SKM-1 treated with dmso at 0.1 percent for 144 hours (cell line): ENCODE measurements at regions not wholly inside any gene's neighbourhood (a gene's known extent, or its start where the extent isn't known, plus 50 kb on each side); places are given as distances from the start of the nearest gene placed in this dataset.
"Not testable (repeated sequence)": the region's sequence is repeated elsewhere in the genome, so short reads cannot be mapped to it uniquely, and the experiment has no call there.

ENCODE experiments used
- DNase-seq: peaks from one replicate; lab custom pipeline; 2025; ENCODE audit not compliant: unreplicated experiment; lab: John Stamatoyannopoulos, UW

DNA sequence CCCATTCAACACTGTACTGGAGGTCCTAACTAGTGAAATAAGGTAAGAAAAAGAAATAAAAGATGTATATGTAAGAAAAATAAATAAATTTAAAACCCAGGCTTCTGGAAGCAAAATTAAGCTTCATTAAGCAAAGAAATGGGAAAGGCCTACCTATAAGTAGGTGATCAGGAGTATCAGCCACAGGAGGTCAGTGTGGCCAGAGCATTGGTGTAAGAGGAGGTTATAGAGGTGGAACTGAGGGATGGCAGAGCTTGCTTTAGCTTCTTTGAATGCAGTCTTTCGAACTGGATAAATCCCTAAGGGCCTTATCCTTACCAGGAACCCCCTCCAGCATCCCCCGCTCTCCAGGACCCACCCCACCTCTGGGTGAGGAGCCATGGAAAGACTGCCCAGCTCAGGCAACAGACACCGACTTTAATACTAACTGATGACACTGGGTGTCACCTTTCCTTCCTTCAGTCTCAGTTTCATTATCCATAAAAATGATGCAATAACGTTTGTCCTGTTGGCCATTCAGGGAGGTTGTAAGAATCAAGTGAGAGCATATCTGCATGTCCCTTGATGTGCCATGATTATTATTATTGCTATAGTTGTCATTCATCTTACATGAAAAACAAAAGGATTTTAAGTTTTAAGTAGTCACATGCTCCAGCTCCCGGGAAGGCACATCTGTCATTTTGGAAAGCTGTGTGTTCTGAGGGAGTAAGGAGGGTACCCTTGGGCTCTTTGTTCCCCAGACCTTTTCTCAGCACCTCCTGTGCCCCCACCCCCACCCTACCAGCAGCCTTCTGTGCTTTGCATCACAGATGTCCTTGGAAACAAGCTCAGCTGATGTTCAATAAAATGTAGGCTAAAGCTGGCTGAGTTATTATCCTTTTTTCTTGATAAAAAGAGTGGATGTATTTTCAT is 50.8 kb upstream of the CTNNA1 start:
- no peak for DNase-seq

DNA sequence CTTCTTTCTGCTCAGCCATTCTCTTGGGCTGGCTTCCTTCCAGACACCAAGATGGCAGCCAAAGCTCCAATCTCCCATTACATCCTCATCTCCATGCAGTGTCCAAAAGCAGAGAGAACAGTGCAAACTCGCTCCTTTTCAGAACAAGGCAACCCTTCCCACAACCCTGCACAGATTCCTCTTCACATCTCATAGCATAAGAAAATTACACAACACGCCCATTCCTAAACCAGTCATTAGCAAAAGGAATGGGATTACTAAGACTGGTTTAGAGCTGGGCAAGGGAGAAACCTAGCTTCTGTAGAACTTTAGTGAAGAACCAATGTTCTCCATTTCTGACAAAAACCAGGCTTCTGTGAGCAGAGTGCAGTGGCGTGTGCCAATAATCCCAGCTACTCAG is 51.5 kb upstream of the CTNNA1 start:
- no peak for DNase-seq

DNA sequence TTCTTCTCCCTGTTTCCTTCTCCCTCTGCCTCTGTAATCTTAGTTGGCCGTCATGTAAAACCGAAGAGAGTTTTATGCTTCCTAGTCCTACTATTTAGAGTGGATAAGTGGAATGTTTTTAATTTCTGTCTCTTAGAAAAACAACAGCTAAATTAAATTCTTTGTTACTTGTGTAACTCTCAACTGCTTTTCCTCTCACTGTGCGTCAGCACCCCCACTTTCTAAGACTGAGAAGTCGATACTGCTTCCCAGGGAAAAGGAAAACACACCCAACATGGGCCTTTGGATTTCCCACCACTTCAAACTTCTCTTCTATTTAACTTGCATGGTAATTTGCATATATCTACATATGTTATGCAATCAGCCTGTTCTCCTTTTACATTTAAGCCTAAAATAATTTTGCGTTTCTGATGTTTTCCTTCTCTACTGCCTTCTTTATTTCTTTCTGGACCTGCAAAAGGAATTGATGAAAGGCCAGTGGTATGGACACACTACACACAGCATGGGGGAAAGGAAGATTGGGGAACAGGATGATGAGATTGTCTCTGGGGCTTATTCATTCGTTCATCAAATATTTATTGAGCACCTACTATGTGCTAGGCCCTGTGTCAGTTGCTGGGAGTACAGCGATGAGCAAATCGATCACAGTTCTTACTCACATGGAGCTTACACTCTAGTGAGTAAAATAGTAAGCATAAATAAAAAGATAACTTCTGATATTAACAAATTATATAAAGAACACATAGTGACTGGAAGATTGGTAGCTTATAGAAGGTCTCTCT is 52.5 kb upstream of the CTNNA1 start:
- no peak for DNase-seq

DNA sequence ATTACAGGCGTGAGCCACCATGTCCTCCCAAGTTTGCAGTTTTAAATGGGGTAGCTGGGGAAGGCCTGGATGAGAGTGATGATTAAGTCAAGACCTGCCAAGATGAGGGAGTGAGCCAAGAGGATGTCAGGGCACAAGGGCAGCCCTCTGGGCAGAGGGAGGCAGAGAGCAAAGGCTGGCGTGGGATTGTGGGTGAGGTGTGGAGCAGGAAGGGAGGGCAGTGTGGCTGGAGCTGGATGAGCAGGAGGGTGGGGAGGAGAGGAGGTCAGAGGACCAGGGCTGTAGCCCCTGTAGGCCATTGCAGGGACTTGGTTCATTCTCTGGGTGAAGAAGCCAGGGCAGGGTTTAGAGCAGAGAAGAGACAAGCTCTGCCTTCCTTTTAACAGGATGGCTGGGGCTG is 53.7 kb upstream of the CTNNA1 start:
- no peak for DNase-seq

DNA sequence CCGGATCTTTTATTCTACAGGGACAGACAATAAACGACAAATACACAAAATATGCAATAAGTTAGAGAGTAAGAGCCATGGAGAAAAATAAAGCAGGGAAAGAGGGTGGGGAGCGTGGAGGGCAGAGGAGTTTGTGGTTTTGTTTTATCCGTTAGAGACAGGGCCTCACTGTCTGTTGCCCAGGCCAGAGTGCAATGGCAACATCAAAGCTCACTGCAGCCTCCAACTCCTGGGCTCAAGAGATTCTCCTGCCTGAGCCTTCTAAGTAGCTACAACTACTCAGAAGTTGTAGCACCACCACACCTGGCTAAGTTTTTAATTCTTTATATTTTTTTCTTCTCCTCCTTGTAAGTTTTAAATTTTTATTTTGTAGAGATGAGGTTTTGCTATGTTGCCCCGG is 54.5 kb upstream of the CTNNA1 start:
- DNase-seq = no peak

DNA sequence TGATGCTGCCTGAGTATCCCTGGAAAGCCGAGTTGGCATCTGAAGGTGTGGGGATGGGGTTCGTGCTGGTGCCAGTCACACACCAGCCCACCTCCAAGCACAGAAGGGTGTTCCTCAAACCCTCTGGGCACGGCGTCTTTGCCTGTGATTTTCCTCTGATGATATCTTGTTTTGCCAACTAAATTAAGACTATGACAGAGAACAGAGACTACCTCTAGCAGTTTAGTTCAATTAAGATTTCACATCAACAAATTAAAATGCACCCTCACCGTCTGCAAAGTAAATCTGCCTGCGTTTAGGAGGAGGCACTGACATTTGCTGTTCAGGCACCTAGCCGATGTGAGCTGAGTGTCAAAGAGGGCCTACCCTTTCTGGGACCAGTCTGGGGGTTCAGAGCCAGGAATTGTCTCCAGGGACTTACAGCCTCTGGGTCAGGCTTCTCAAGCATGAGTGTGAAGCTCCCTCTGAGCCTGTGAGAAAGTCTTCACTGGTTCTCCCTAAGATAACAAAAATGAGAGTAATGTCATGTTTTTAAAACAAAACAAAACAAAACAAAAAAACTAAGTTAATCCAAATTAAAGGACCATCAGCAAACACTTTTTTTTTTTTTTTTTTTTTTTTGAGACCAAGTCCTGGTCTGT is 55.4 kb upstream of the CTNNA1 start:
- no peak for DNase-seq

DNA sequence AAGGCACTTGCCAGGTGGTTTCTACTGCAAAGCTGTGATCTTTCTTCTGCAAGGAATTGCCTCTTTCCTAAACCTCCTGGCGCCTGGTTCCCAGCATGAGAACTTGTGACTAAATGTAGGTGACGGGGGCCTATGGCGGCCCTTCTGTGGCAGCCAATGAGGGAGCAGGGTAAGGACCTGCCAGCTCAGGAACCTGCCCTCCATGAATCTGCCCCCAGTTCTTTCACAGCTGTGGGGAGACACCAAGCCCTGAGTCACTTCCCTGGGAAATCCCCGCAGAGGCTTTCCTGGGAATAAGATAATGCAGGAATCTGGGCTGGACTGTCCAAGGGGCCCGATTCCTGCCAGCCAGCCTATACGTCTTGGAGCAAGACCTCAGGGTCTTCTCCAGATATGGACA is 56.7 kb upstream of the CTNNA1 start:
- no peak for DNase-seq

DNA sequence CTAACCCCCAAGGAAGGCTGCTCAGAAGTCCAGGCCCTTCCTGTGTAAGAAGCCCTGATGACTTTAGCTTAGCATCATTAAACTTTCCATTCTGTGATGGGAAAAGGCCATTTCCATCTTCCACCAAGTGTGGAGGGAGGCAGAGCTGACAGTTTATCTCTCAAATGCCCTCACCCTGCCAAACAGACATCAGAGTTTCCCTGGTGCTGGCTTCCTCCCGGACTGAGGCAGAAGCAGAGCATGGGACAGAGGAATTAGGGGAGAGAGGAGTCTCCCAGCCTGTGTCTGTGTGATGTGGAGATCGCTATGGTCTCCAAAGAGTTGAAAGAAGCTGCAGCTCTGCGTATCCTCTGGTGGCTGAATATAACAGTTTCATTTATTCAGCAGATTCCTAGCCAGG is 57.4 kb upstream of the CTNNA1 start:
- DNase-seq = no peak

DNA sequence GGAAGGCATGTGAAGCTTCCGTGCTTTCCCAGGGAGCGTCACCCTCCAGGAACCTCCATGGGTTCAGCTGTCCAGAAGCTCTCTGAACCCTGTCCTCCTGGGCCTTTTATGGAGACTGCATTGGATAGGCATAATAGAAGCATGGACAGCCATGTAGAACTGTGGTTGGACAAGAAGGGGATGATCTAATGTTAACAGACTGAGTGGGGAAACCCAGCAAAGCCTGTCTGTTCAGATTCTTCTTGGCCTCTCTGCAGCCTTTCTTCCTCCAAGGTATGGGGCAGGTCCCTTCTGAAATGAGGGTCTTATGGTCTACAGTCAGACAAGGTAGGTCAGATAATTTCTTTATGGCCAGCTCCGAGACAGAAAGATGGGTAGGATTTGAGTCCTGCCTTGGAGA is 59.1 kb upstream of the CTNNA1 start:
- no peak for DNase-seq

DNA sequence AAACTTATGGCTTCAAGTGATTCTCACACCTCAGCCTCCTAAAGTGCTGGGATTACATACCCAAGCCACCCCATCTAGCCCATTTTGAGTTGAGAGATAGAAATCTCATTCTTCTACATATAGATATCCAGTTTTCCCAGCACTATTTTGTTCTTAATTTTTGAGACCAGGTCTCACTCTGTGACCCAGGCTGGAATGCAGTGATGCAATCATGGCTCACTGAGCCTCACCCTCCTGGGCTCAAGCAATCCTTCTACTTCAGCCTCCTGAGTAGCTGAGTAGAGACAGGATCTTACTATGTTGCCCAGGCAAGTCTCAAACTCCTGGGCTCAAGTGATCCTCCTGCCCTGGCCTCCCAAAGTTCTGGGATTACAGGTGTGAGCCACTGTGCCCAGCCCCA is 60.9 kb upstream of the CTNNA1 start:
- DNase-seq = no peak

DNA sequence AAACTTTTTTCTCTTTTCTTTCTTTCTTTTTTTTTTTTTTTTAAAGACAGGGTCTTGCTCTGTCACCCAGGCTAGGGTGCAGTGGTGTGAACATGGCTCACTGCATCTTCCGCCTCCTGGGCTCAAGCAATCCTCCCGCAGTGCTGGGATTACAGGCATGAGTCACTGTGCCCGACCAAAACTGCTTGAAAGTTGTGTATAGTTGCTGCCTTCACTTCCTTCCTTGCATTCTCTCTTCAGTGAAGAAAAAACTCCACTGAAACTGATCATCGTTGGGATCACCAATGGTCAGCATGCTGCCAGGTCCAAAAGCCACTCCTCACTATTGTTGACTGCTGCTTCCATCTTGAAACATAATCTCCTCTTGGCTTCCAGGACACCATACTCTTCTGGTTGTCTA is 66.6 kb upstream of the CTNNA1 start:
- no peak for DNase-seq

DNA sequence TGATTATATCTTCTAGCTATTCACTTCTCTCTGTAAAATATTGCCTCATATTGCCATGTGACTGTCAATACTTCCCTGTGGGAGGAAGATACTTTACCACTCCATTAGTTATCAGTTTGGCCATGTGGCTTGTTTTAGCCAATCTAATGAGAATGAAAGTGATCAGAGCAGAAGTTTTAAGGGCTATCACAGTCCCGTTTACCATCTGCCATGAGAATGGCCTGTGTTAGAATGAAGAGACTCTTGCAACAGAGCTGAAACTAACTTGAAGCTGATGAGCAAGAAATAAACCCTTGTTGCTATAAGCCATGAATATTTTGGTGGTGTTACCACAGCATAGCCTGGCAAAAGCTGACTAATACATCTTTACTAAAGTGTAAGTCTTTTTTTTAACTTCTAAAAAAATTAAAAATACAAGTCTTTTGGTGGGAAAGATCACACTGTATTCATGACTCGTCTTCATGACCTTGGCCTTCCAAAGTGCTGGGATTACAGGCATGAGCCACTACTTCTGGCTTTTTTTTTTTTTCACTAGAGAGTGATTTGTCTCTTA is 68.0 kb upstream of the CTNNA1 start:
- DNase-seq = no peak

DNA sequence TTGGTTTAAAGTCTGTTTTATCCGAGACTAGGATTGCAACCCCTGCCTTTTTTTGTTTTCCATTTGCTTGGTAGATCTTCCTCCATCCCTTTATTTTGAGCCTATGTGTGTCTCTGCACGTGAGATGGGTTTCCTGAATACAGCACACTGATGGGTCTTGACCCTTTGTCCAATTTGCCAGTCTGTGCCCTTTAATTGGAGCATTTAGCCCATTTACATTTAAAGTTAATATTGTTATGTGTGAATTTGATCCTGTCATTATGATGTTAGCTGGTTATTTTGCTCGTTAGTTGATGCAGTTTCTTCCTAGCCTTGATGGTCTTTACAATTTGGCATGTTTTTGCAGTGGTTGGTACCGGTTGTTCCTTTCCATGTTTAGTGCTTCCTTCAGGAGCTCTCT is 70.8 kb upstream of the CTNNA1 start:
- DNase-seq = not testable (repeated sequence)

DNA sequence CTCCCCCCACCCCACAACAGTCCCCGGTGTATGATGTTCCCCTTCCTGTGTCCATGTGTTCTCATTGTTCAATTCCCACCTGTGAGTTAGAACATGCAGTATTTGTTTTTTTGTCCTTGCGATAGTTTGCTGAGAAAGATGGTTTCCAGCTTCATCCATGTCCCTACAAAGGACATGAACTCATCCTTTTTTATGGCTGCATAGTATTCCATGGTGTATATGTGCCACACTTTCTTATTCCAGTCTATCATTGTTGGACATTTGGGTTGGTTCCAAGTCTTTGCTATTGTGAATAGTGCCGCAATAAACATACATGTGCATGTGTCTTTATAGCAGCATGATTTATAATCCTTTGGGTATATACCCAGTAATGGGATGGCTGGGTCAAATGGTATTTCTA is 74.4 kb upstream of the CTNNA1 start:
- not testable (repeated sequence) for DNase-seq

DNA sequence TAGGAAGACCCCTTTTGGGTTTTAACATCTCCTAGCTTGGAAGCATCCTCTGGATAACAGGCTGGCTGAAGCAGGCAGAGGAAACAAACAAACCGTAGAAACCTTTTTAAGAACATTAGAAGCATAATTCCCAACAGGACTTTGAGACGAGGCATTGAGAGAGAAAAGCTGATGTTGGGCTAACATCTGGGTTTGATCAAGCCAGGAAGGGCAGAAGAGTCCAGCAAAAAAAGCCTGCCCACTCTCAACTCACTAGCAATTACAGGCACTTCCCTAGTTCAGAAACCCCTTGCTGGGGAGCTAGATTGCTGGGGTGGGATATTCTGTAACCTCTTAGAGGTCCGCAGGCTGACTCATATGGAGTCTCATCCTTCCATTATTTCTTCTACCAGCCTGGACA is 75.4 kb upstream of the CTNNA1 start:
- DNase-seq = no peak

DNA sequence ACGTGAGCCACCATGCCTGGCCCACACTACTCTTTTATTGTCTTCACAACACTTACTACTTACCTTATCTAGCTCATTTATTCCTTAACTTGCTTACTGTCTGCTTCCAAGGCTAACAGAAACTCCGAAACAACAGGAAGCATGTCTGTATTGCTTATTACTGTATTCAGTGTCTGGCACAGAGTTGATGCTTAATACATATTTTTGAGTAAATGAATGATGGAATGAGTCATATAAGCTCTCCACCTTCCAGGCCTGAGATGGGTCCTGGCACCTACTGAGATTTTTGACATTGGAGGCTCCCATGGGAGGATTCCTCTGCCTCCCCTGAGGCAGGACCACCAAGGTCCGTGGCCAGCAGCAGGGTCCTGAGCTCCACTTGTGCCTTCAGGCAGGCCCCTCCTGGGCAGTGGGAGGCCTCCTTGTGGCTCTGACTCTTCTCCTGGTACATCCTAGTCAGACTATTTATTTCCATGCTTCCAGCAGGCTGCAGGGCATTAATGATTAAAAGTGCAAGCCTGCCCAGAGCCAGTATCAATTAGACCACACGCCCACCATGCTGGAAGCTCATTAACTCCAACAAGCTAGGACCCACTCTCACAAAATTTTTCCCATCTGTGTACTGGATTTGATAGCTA is 76.5 kb upstream of the CTNNA1 start:
- DNase-seq = no peak

DNA sequence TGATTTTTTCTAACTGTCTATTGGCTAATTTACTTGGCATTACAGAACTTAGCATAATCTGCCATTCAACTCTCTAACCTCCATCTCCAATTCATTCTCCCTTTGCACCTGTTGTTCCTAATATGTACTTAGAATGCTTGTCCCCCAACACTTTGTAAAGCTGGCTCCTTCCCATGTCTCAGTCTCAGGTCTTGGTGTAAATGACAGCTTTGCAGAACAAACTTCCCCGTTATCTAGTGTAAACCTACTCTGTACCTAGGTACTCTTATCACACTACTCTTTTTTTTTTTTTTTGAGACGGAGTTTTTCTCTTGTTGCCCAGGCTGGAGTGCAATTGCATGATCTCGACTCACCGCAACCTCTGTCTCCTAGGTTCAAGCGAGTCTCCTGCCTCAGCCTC is 77.2 kb upstream of the CTNNA1 start:
- no peak for DNase-seq

DNA sequence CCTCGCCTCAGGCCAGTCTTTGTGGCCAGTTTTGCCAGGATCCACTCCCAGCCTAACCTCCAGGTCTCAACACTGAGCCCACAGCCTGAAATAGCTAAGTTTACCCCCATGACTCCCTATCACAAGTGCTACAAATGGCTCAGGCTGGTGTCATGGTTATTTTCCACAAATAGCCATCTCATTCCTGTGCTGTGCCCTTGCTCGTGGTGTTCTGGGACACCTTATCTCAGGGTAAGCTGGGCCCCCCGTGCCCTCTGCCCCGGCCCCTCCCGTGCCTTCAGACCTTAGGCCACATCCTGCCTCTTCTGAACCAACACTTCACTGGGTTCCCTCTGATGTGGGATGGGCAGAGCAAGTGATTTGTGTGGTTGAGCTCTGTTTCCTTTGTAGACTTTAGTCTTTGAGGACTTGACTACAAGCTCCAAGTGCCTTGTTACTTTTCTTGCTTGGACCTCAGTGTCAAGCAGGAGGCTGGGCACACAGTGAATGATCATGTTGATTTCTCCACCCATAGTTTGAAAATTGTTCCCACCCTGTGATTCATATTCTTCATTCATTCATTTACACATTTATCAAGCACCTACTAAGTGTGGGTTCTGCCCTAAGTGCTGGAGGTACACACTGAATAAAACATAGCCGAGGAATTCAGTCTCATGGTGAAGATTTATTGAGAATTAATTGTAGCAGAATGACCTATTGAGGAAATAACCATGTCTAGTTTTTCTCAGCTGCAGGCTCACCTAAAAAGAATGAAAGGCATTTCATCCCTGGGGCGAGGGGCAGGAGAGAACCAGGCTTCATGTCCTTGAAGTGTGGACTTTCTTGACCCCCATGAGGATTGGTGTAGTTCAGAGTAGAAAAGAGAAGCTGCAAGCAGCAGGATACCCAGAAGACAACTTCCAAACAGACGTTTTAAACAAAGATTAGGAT is 84.5 kb upstream of the CTNNA1 start:
- no peak for DNase-seq

DNA sequence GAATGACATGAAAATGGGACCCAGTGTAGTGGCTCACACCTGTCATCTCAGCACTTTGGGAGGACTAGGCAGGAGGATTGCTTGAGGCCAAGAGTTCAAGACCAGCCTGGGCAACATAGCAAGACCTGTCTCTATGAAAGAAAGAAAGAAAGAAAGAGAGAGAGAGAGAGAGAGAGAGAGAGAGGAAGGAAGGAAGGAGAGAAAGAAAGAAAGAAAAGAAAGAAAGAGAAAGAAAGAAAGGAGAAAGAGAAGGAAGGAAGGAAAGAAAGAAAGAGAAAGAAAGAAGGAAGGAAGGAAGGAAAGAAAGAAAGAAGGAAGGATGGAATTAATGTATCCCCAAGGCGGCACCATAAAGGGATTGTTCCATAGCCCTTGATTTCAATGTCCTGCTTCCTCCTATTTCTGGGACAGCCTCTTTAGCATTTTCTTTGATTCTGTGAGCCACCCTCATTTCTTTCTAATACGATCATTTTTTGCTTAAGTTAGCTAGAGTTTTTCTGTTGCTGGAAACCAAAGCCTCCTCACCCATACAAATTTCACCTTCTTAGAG is 85.4 kb upstream of the CTNNA1 start:
- DNase-seq = not testable (repeated sequence)
